ENCODE measurements at regions not wholly inside any gene's neighbourhood (a gene's known extent, or its start where the extent isn't known, plus 50 kb on each side); places are given as distances from the start of the nearest gene placed in this dataset.
A peak's percentile ranks its signal among the peaks of the same experiment; 100 is the strongest.

DNA sequence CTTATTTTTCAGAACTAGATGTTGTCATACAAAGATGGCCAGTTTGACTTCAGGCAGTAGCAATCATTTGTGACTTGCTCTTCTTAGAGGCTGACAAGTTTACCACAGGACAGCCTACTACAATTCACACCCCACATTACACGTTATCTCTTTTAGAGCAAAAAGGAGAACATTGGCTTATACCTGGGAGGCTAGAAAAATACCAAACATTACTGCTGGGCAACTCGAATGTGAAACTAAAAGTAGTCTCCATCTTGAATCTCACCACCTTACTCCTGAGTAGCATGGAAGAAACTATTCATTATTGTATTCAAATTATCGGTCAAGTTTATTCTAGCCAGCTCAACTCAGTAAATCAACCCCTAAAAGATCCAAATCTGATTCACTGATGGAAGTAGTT lies 90.7 kb upstream of the TMEM26 start:
- no peaks in the 10 kb centered on the region for H3K36me3 ChIP-seq (ENCODE audit: control insufficient read depth in 1 of 2, insufficient read depth in 2 of 2, low read depth in 1 of 2, low read length in 2 of 2)
- no peak overlapping the region for H3K4me3 ChIP-seq (ENCODE audit: insufficient read depth in 1 of 2, low read depth in 1 of 2, low read length in 2 of 2)
- no peak overlapping the region for H3K9ac ChIP-seq (ENCODE audit: low read length)
- no peak for DNase-seq
- no peak overlapping the region for H4K8ac ChIP-seq (ENCODE audit: low read length)
- no peak overlapping the region for H3K4ac ChIP-seq (ENCODE audit: low read depth in 1 of 2, low read length in 2 of 2)
- no peak overlapping the region for H3K18ac ChIP-seq (ENCODE audit: low read depth in 1 of 2, low read length in 2 of 2)
- no peaks in the 10 kb centered on the region for H3K4me1 ChIP-seq (ENCODE audit: control insufficient read depth, insufficient read depth, low read depth, low read length)
- H3K27ac ChIP-seq (ENCODE audit: low read length, poor library complexity, severe bottlenecking) = no peak overlapping the region
- H3K9me3 ChIP-seq (ENCODE audit: control insufficient read depth, low read length) = no peaks in the 10 kb centered on the region
- no peak overlapping the region for H2BK12ac ChIP-seq (ENCODE audit: low read length in 2 of 2)
- H2BK5ac ChIP-seq (ENCODE audit: low read depth, low read length, poor library complexity, severe bottlenecking) = no peak overlapping the region
- H4K91ac ChIP-seq (ENCODE audit: low read length) = no peak overlapping the region
- H2BK120ac ChIP-seq (ENCODE audit: low read depth, low read length) = no peak overlapping the region
- WGBS = 95% methylated on average over 2 of the region's 3 CpGs
- no peak overlapping the region for H3K23ac ChIP-seq (ENCODE audit: low read length in 2 of 2)
- no peak overlapping the region for H2BK15ac ChIP-seq (ENCODE audit: low read depth, poor library complexity, severe bottlenecking)
- H3K4me2 ChIP-seq (ENCODE audit: low read length, poor library complexity, severe bottlenecking) = no peak overlapping the region
- H3K14ac ChIP-seq (ENCODE audit: low read length in 2 of 2) = no peak overlapping the region
- no peak overlapping the region for H2AFZ ChIP-seq (ENCODE audit: low read depth, low read length)
- peaks cover 0 to 18% of the 10 kb centered on the region in 2 experiments for H3K27me3 ChIP-seq (ENCODE audit: control insufficient read depth in 1 of 2, insufficient read depth in 1 of 2, low read length in 2 of 2)
- no peak overlapping the region for H2AK5ac ChIP-seq (ENCODE audit: low read length, severe bottlenecking)
- H3K79me1 ChIP-seq (replicated peaks; ENCODE audit: low read length, poor library complexity, severe bottlenecking) = no peaks in the 10 kb centered on the region

DNA sequence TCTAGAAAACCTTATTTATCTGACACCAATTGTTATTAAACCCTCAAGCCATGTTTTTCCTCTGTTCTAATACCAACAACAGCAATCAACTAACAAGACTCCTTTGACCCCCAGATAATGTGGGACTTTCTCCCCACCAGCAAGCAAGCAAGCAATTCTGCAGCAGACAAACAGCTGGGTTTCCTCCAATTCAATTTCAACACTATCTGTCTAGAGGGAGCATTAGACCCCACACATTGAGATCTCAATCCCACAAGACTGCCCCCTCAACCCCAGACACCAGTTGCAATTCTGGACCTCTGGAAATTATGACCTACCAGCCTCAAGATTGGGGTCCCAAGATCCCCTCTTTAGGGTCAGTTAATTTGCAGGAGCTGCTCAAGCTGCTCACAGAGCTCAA lies 89.4 kb upstream of the TMEM26 start:
- no peak overlapping the region for H4K8ac ChIP-seq (ENCODE audit: low read length)
- H3K36me3 ChIP-seq (ENCODE audit: control insufficient read depth in 1 of 2, insufficient read depth in 2 of 2, low read depth in 1 of 2, low read length in 2 of 2) = no peaks in the 10 kb centered on the region
- no peak overlapping the region for H2AFZ ChIP-seq (ENCODE audit: low read depth, low read length)
- H3K18ac ChIP-seq (ENCODE audit: low read depth in 1 of 2, low read length in 2 of 2) = no peak overlapping the region
- no peak overlapping the region for H3K9ac ChIP-seq (ENCODE audit: low read length)
- H2BK12ac ChIP-seq (ENCODE audit: low read length in 2 of 2) = no peak overlapping the region
- H3K4ac ChIP-seq (ENCODE audit: low read depth in 1 of 2, low read length in 2 of 2) = no peak overlapping the region
- H2AK5ac ChIP-seq (ENCODE audit: low read length, severe bottlenecking) = no peak overlapping the region
- H2BK15ac ChIP-seq (ENCODE audit: low read depth, poor library complexity, severe bottlenecking) = no peak overlapping the region
- no peak overlapping the region for H2BK120ac ChIP-seq (ENCODE audit: low read depth, low read length)
- H3K9me3 ChIP-seq (ENCODE audit: control insufficient read depth, low read length) = no peaks in the 10 kb centered on the region
- no peaks in the 10 kb centered on the region for H3K4me1 ChIP-seq (ENCODE audit: control insufficient read depth, insufficient read depth, low read depth, low read length)
- no peak overlapping the region for H2BK5ac ChIP-seq (ENCODE audit: low read depth, low read length, poor library complexity, severe bottlenecking)
- no peak for DNase-seq
- no peak overlapping the region for H3K4me3 ChIP-seq (ENCODE audit: insufficient read depth in 1 of 2, low read depth in 1 of 2, low read length in 2 of 2)
- no peak overlapping the region for H3K23ac ChIP-seq (ENCODE audit: low read length in 2 of 2)
- peaks cover 0 to 18% of the 10 kb centered on the region in 2 experiments for H3K27me3 ChIP-seq (ENCODE audit: control insufficient read depth in 1 of 2, insufficient read depth in 1 of 2, low read length in 2 of 2)
- H3K14ac ChIP-seq (ENCODE audit: low read length in 2 of 2) = no peak overlapping the region
- no peak overlapping the region for H3K4me2 ChIP-seq (ENCODE audit: low read length, poor library complexity, severe bottlenecking)
- H3K79me1 ChIP-seq (replicated peaks; ENCODE audit: low read length, poor library complexity, severe bottlenecking) = no peaks in the 10 kb centered on the region
- no peak overlapping the region for H4K91ac ChIP-seq (ENCODE audit: low read length)
- H3K27ac ChIP-seq (ENCODE audit: low read length, poor library complexity, severe bottlenecking) = no peak overlapping the region

DNA sequence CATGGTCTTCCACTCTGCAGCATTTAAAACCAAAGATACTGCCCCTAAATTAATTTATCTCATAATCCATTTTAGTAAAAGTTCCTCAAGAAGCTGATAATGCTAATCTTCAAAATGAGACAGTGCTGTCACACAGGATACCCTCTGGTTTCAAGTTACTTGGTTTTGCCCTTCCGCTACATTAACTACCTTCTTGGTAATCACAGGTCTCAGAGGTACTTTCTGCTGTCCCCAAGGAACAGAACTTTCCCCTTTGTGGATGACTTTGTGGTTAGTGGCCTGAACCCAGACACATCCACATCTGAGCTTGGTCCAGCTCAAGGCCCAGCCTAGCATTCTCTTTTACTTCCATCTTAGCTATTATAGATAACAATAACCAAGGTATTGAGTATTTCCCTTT lies 88.8 kb upstream of the TMEM26 start:
- WGBS = 91% methylated on average over 1 of the region's 1 CpG

DNA sequence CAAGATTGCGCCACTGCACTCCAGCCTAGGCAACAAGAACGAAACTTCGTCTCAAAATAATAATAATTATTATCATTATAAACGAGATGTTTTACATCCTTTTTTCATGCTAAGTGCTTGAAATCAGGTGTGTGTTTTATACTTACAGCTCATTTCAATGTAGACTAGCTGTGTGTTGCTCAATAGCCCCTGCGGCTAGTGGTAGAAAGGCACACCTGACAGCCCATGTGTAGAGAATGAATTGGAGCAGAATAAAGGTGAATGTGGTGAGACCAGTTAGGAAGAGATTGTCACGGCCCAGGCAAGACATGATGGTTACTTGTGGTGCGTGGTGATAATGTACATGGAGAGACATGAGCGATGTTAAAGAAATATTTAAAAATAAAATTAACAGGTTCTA lies 86.7 kb upstream of the TMEM26 start:
- Histone ChIP-seq H4K8ac (ENCODE audit: low read length) (no peak overlapping the region), H3K18ac (ENCODE audit: low read depth in 1 of 2, low read length in 2 of 2) (no peak overlapping the region), H3K36me3 (ENCODE audit: control insufficient read depth in 1 of 2, insufficient read depth in 2 of 2, low read depth in 1 of 2, low read length in 2 of 2) (no peaks in the 10 kb centered on the region), H3K14ac (ENCODE audit: low read length in 2 of 2) (peak overlapping the region in 1 of 2 experiments; percentile 11), H3K79me1 (replicated peaks; ENCODE audit: low read length, poor library complexity, severe bottlenecking) (no peaks in the 10 kb centered on the region), H2BK12ac (ENCODE audit: low read length in 2 of 2) (no peak overlapping the region), H2AFZ (ENCODE audit: low read depth, low read length) (no peak overlapping the region), H2BK5ac (ENCODE audit: low read depth, low read length, poor library complexity, severe bottlenecking) (no peak overlapping the region), H3K27me3 (ENCODE audit: control insufficient read depth in 1 of 2, insufficient read depth in 1 of 2, low read length in 2 of 2) (peaks cover 0 to 11% of the 10 kb centered on the region in 2 experiments), H3K4ac (ENCODE audit: low read depth in 1 of 2, low read length in 2 of 2) (no peak overlapping the region), H4K91ac (ENCODE audit: low read length) (no peak overlapping the region), H2BK120ac (ENCODE audit: low read depth, low read length) (no peak overlapping the region), H3K4me1 (ENCODE audit: control insufficient read depth, insufficient read depth, low read depth, low read length) (no peaks in the 10 kb centered on the region), H3K4me3 (ENCODE audit: insufficient read depth in 1 of 2, low read depth in 1 of 2, low read length in 2 of 2) (no peak overlapping the region), H2BK15ac (ENCODE audit: low read depth, poor library complexity, severe bottlenecking) (no peak overlapping the region), H2AK5ac (ENCODE audit: low read length, severe bottlenecking) (no peak overlapping the region), H3K9me3 (ENCODE audit: control insufficient read depth, low read length) (no peaks in the 10 kb centered on the region), H3K9ac (ENCODE audit: low read length) (no peak overlapping the region), H3K23ac (ENCODE audit: low read length in 2 of 2) (no peak overlapping the region), H3K27ac (ENCODE audit: low read length, poor library complexity, severe bottlenecking) (no peak overlapping the region), H3K4me2 (ENCODE audit: low read length, poor library complexity, severe bottlenecking) (no peak overlapping the region)
- 97% methylated on average over 6 of the region's 8 CpGs for WGBS
- DNase-seq = no peak

More for the DNA sequence above, 88.8 kb upstream of the TMEM26 start:
- H3K27me3 ChIP-seq (ENCODE audit: control insufficient read depth in 1 of 2, insufficient read depth in 1 of 2, low read length in 2 of 2) = peaks cover 0 to 18% of the 10 kb centered on the region in 2 experiments
- no peak for DNase-seq
- H4K8ac ChIP-seq (ENCODE audit: low read length) = no peak overlapping the region
- H3K18ac ChIP-seq (ENCODE audit: low read depth in 1 of 2, low read length in 2 of 2) = no peak overlapping the region
- no peak overlapping the region for H3K4me2 ChIP-seq (ENCODE audit: low read length, poor library complexity, severe bottlenecking)
- no peak overlapping the region for H3K9ac ChIP-seq (ENCODE audit: low read length)
- no peak overlapping the region for H2AFZ ChIP-seq (ENCODE audit: low read depth, low read length)
- no peak overlapping the region for H2BK120ac ChIP-seq (ENCODE audit: low read depth, low read length)
- no peak overlapping the region for H4K91ac ChIP-seq (ENCODE audit: low read length)
- H2BK5ac ChIP-seq (ENCODE audit: low read depth, low read length, poor library complexity, severe bottlenecking) = no peak overlapping the region
- no peak overlapping the region for H3K4ac ChIP-seq (ENCODE audit: low read depth in 1 of 2, low read length in 2 of 2)
- H3K4me3 ChIP-seq (ENCODE audit: insufficient read depth in 1 of 2, low read depth in 1 of 2, low read length in 2 of 2) = no peak overlapping the region
- no peaks in the 10 kb centered on the region for H3K36me3 ChIP-seq (ENCODE audit: control insufficient read depth in 1 of 2, insufficient read depth in 2 of 2, low read depth in 1 of 2, low read length in 2 of 2)
- H3K79me1 ChIP-seq (replicated peaks; ENCODE audit: low read length, poor library complexity, severe bottlenecking) = no peaks in the 10 kb centered on the region
- H3K27ac ChIP-seq (ENCODE audit: low read length, poor library complexity, severe bottlenecking) = no peak overlapping the region
- no peaks in the 10 kb centered on the region for H3K9me3 ChIP-seq (ENCODE audit: control insufficient read depth, low read length)
- no peak overlapping the region for H3K23ac ChIP-seq (ENCODE audit: low read length in 2 of 2)
- no peak overlapping the region for H2BK15ac ChIP-seq (ENCODE audit: low read depth, poor library complexity, severe bottlenecking)
- no peak overlapping the region for H2AK5ac ChIP-seq (ENCODE audit: low read length, severe bottlenecking)
- no peak overlapping the region for H2BK12ac ChIP-seq (ENCODE audit: low read length in 2 of 2)
- no peaks in the 10 kb centered on the region for H3K4me1 ChIP-seq (ENCODE audit: control insufficient read depth, insufficient read depth, low read depth, low read length)
- no peak overlapping the region for H3K14ac ChIP-seq (ENCODE audit: low read length in 2 of 2)

Data from mesenchymal stem cell (in vitro differentiated cells and primary cell).